T-helper 1 cell treated with Interleukin-12 subunit alpha and Interleukin-12 subunit beta and Interleukin-4 antibody, amounts not matched to agents 30 ng/mL and 1 ng/mL, for 36 hours (primary cell): ENCODE measurements at regions not wholly inside any gene's neighbourhood (a gene's known extent, or its start where the extent isn't known, plus 50 kb on each side); places are given as distances from the start of the nearest gene placed in this dataset.
"Not testable (repeated sequence)": the region's sequence is repeated elsewhere in the genome, so short reads cannot be mapped to it uniquely, and the experiment has no call there.

Source experiments
- intact Hi-C: fragments of 100-400 bp; cut with micrococcal nuclease; formaldehyde crosslinking; loops from one replicate; pipeline ENCODE4 v1.15.1; 2024

- intact Hi-C loops = no loop called here
These were observed 488.0 kb upstream of the CYLC2 start for GRCh38 chr9:102507044-102507687.

GRCh38 chr9:102506406-102506805 lies 488.7 kb upstream of the CYLC2 start:
- intact Hi-C loops = no loop called here

GRCh38 chr9:102499468-102499867 lies 495.7 kb upstream of the CYLC2 start:
- intact Hi-C loops = no loop called here

- intact Hi-C loops = no loop called here
These were observed 497.4 kb upstream of the CYLC2 start for GRCh38 chr9:102497709-102498108.

- intact Hi-C loops = not testable (repeated sequence)
These were observed 508.2 kb upstream of the CYLC2 start for GRCh38 chr9:102486976-102487375.

- intact Hi-C loops = no loop called here
These were observed 511.5 kb upstream of the CYLC2 start for GRCh38 chr9:102483651-102484050.

GRCh38 chr9:102482776-102483175 lies 512.4 kb upstream of the CYLC2 start:
- intact Hi-C loops = no loop called here

GRCh38 chr9:102479191-102479590 lies 515.9 kb upstream of the CYLC2 start:
- intact Hi-C loops = no loop called here

GRCh38 chr9:102474357-102474756 lies 520.8 kb upstream of the CYLC2 start:
- intact Hi-C loops = no loop called here

GRCh38 chr9:102469430-102469829 lies 525.7 kb upstream of the CYLC2 start:
- intact Hi-C loops = not testable (repeated sequence)

GRCh38 chr9:102461156-102461819 lies 533.8 kb upstream of the CYLC2 start:
- intact Hi-C loops = no loop called here

GRCh38 chr9:102459828-102460227 lies 535.3 kb upstream of the CYLC2 start:
- intact Hi-C loops = no loop called here

GRCh38 chr9:102456562-102456961 lies 538.6 kb upstream of the CYLC2 start:
- intact Hi-C loops = no loop called here

GRCh38 chr9:102445906-102446305 lies 549.2 kb upstream of the CYLC2 start:
- intact Hi-C loops = no loop called here

- intact Hi-C loops = no loop called here
These were observed 549.9 kb upstream of the CYLC2 start for GRCh38 chr9:102445181-102445747.

- intact Hi-C loops = no loop called here
These were observed 555.5 kb upstream of the CYLC2 start for GRCh38 chr9:102439583-102439982.

- intact Hi-C loops = not testable (repeated sequence)
These were observed 558.5 kb upstream of the CYLC2 start for GRCh38 chr9:102436599-102436998.

- intact Hi-C loops = no loop called here
These were observed 559.7 kb upstream of the CYLC2 start for GRCh38 chr9:102435427-102435826.

GRCh38 chr9:102434545-102434944 lies 560.6 kb upstream of the CYLC2 start:
- intact Hi-C loops = no loop called here

GRCh38 chr9:102428305-102428704 lies 566.8 kb upstream of the CYLC2 start:
- intact Hi-C loops = no loop called here

- intact Hi-C loops = not testable (repeated sequence)
These were observed 578.9 kb upstream of the CYLC2 start for GRCh38 chr9:102416251-102416650.

GRCh38 chr9:102405218-102405867 lies 589.8 kb upstream of the CYLC2 start:
- intact Hi-C loops = no loop called here
